PC-9 (cell line): ENCODE measurements at regions not wholly inside any gene's neighbourhood (a gene's known extent, or its start where the extent isn't known, plus 50 kb on each side); places are given as distances from the start of the nearest gene placed in this dataset.

Source experiments
- BruUV-seq: library from RNA; stranded (reverse); fragments of 400-500 nt; replicated peaks from 2 replicates; lab custom pipeline; 2021; lab: Mats Ljungman, UMichigan
- CTCF ChIA-PET: fragments of 300-600 bp; sonication (Branson Sonifier 250); formaldehyde crosslinking; loops from one replicate; lab custom pipeline; 2022; ENCODE audit warnings: antibody characterized with exemption; lab: Charles Lee
- POLR2A ChIA-PET: fragments of 300-600 bp; sonication (Branson Sonifier 250); formaldehyde crosslinking; loops from one replicate; lab custom pipeline; 2022; ENCODE audit warnings: antibody characterized with exemption; ENCODE audit not compliant: unreplicated experiment; lab: Charles Lee
- DNase-seq, 2 experiments: peaks; one replicate each; pipeline versions ENCODE4 v3.0.0 to v3.0.0-alpha.2; 2015 to 2022; ENCODE audit warnings: mixed read lengths in 1 of 2
- H2AFZ ChIP-seq: fragments of 200-600 bp; sonication (generic); 2 replicates; pipeline ENCODE4 v1.8.1; 2017; ENCODE audit warnings: antibody characterized with exemption
- H3F3A ChIP-seq: fragments of 200-600 bp; sonication (generic); 2 replicates; pipeline ENCODE4 v1.8.1; 2017; ENCODE audit warnings: antibody characterized with exemption, mild to moderate bottlenecking, low read depth; ENCODE audit not compliant: insufficient read depth
- H3K27ac ChIP-seq: fragments of 200-600 bp; sonication (generic); 2 replicates; pipeline ENCODE4 v1.6.1; 2016; ENCODE audit warnings: mixed run types
- H3K27me3 ChIP-seq: fragments of 200-600 bp; sonication (generic); 2 replicates; pipeline ENCODE4 v1.6.1; 2016; ENCODE audit warnings: low read depth, mixed run types; ENCODE audit not compliant: insufficient read depth
- H3K36me3 ChIP-seq: fragments of 200-600 bp; sonication (generic); 2 replicates; pipeline ENCODE4 v1.6.1; 2016; ENCODE audit warnings: low read depth, mixed run types
- H3K4me1 ChIP-seq: fragments of 200-600 bp; sonication (generic); replicated peaks from 2 replicates; pipeline ENCODE4 v1.6.1; 2016; ENCODE audit warnings: mixed run types; ENCODE audit not compliant: insufficient read depth
- H3K4me2 ChIP-seq: fragments of 200-600 bp; sonication (generic); 2 replicates; pipeline ENCODE4 v1.6.1; 2017; ENCODE audit warnings: mixed run types
- H3K4me3 ChIP-seq: fragments of 200-600 bp; sonication (generic); 2 replicates; pipeline ENCODE4 v1.6.1; 2016; ENCODE audit warnings: mixed run types
- H3K79me2 ChIP-seq: fragments of 200-600 bp; sonication (generic); 2 replicates; pipeline ENCODE4 v1.6.1; 2017; ENCODE audit warnings: low read depth, mixed run types
- H3K9me2 ChIP-seq: fragments of 200-600 bp; sonication (generic); 2 replicates; pipeline ENCODE4 v1.8.1; 2017; ENCODE audit warnings: mild to moderate bottlenecking; ENCODE audit not compliant: insufficient read depth
- H3K9me3 ChIP-seq: fragments of 200-600 bp; sonication (generic); 2 replicates; pipeline ENCODE4 v1.8.1; 2016; ENCODE audit warnings: low read depth; ENCODE audit not compliant: insufficient read depth
- H4K20me1 ChIP-seq: fragments of 200-600 bp; sonication (generic); 2 replicates; pipeline ENCODE4 v1.8.1; 2017; ENCODE audit not compliant: insufficient read depth
- CTCF ChIP-seq: fragments of 200-600 bp; sonication (generic); conservative IDR thresholded peaks from 2 replicates; pipeline ENCODE4 v1.6.1; 2017; ENCODE audit warnings: mixed run types, antibody characterized with exemption, mild to moderate bottlenecking, moderate library complexity
- EZH2 ChIP-seq: fragments of 200-600 bp; sonication (generic); IDR thresholded peaks from 2 replicates; pipeline ENCODE4 v1.8.0; 2017; ENCODE audit warnings: antibody characterized with exemption, low read depth
- intact Hi-C: fragments of 100-400 bp; cut with micrococcal nuclease; formaldehyde crosslinking; loops from one replicate; pipeline ENCODE4 v1.10.0; 2022; ENCODE audit not compliant: unreplicated experiment

- Histone ChIP-seq H3K27me3 (no peaks in the 10 kb centered on the region), H3K4me3 (no peak overlapping the region), H3F3A (no peaks in the 10 kb centered on the region), H3K4me1 (no peaks in the 10 kb centered on the region), H3K36me3 (no peaks in the 10 kb centered on the region), H3K4me2 (no peak overlapping the region), H3K27ac (no peak overlapping the region), H2AFZ (no peak overlapping the region), H4K20me1 (no peaks in the 10 kb centered on the region), H3K79me2 (no peaks in the 10 kb centered on the region), H3K9me3 (no peaks in the 10 kb centered on the region), H3K9me2 (no peaks in the 10 kb centered on the region)
- DNase-seq, result no peak
- BruUV-seq, result no TSS peak
- intact Hi-C loops, result loop anchor here (10.0 kb wide), 1 partner anchor 1183 kb away; no protein-coding TSS in a partner anchor
- POLR2A ChIA-PET, result no interaction called here
- TF ChIP-seq EZH2, result no peak
- TF ChIP-seq CTCF, result no peak
- CTCF ChIA-PET, result no interaction called here
These were observed 115.2 kb upstream of the AGA start for GRCh38 chr4:177557416-177557815.

- POLR2A ChIA-PET, result no interaction called here
- DNase-seq, result no peak
These were observed 116.8 kb upstream of the AGA start for GRCh38 chr4:177558995-177559394.

GRCh38 chr4:177562163-177562562 lies 119.9 kb upstream of the AGA start:
- H3K9me2 ChIP-seq, result no peaks in the 10 kb centered on the region
- ChIA-PET CTCF (no interaction called here), POLR2A (interaction anchor here (0.6 kb wide), 1 partner anchor 51 kb away, joined by 6 read pairs; no protein-coding TSS in a partner anchor)
- TF ChIP-seq CTCF (no peak), EZH2 (no peak)
- no peaks in the 10 kb centered on the region for H3K79me2 ChIP-seq
- no TSS peak for BruUV-seq
- no peaks in the 10 kb centered on the region for H4K20me1 ChIP-seq
- H3K27me3 ChIP-seq, result no peaks in the 10 kb centered on the region
- H2AFZ ChIP-seq, result no peak overlapping the region
- no peaks in the 10 kb centered on the region for H3K9me3 ChIP-seq
- DNase-seq, result no peak
- H3K4me2 ChIP-seq, result no peak overlapping the region
- H3K4me3 ChIP-seq, result no peak overlapping the region
- no peaks in the 10 kb centered on the region for H3F3A ChIP-seq
- H3K4me1 ChIP-seq, result no peaks in the 10 kb centered on the region
- intact Hi-C loops, result no loop called here
- no peak overlapping the region for H3K27ac ChIP-seq
- no peaks in the 10 kb centered on the region for H3K36me3 ChIP-seq

More at GRCh38 chr4:177558995-177559394, 116.8 kb upstream of the AGA start:
- Histone ChIP-seq H4K20me1 (no peaks in the 10 kb centered on the region), H3K79me2 (no peaks in the 10 kb centered on the region), H3K4me2 (no peak overlapping the region), H3K4me1 (no peaks in the 10 kb centered on the region), H3F3A (no peaks in the 10 kb centered on the region), H3K36me3 (no peaks in the 10 kb centered on the region), H3K4me3 (no peak overlapping the region), H3K27ac (no peak overlapping the region), H3K9me2 (no peaks in the 10 kb centered on the region), H3K9me3 (no peaks in the 10 kb centered on the region), H2AFZ (no peak overlapping the region), H3K27me3 (no peaks in the 10 kb centered on the region)
- TF ChIP-seq CTCF, result no peak
- no peak for TF ChIP-seq EZH2
- CTCF ChIA-PET, result no interaction called here
- intact Hi-C loops, result loop anchor here (10.0 kb wide), 1 partner anchor 1184 kb away; no protein-coding TSS in a partner anchor
- no TSS peak for BruUV-seq
